Smooth muscle cell (in vitro differentiated cells): ENCODE measurements at regions not wholly inside any gene's neighbourhood (a gene's known extent, or its start where the extent isn't known, plus 50 kb on each side); places are given as distances from the start of the nearest gene placed in this dataset.
"Not testable (repeated sequence)": the region's sequence is repeated elsewhere in the genome, so short reads cannot be mapped to it uniquely, and the experiment has no call there.

Experiments
- DNase-seq: peaks from one replicate; lab custom pipeline; 2025; ENCODE audit not compliant: unreplicated experiment; lab: John Stamatoyannopoulos, UW
- H2AFZ ChIP-seq: fragments of 200-600 bp; sonication (generic); 2 replicates; pipeline ENCODE4 v1.6.0; 2016; ENCODE audit warnings: antibody characterized with exemption, low read depth, mild to moderate bottlenecking
- H3F3A ChIP-seq: fragments of 200-600 bp; sonication (generic); 2 replicates; pipeline ENCODE4 v1.6.0; 2017; ENCODE audit warnings: antibody characterized with exemption, low read depth
- H3K27ac ChIP-seq: fragments of 200-600 bp; sonication (generic); 2 replicates; pipeline ENCODE4 v1.5.1; 2016; ENCODE audit warnings: low read depth, mild to moderate bottlenecking
- H3K27me3 ChIP-seq: fragments of 200-600 bp; sonication (generic); 2 replicates; pipeline ENCODE4 v1.6.1; 2016; ENCODE audit warnings: low read depth, mild to moderate bottlenecking
- H3K36me3 ChIP-seq: fragments of 200-600 bp; sonication (generic); 2 replicates; pipeline ENCODE4 v1.5.1; 2016; ENCODE audit warnings: low read depth
- H3K4me1 ChIP-seq: fragments of 200-600 bp; sonication (generic); 2 replicates; pipeline ENCODE4 v1.5.1; 2016; ENCODE audit warnings: low read depth
- H3K4me2 ChIP-seq: fragments of 200-600 bp; sonication (generic); 2 replicates; pipeline ENCODE4 v1.6.0; 2016; ENCODE audit warnings: mild to moderate bottlenecking
- H3K4me3 ChIP-seq: fragments of 200-600 bp; sonication (generic); 2 replicates; pipeline ENCODE4 v1.5.1; 2016; ENCODE audit warnings: mild to moderate bottlenecking
- H3K79me2 ChIP-seq: fragments of 200-600 bp; sonication (generic); 2 replicates; pipeline ENCODE4 v1.6.0; 2016; ENCODE audit warnings: low read depth, mild to moderate bottlenecking
- H3K9ac ChIP-seq: fragments of 200-600 bp; sonication (generic); 2 replicates; pipeline ENCODE4 v1.6.0; 2016; ENCODE audit warnings: low read depth
- H3K9me3 ChIP-seq: fragments of 200-600 bp; sonication (generic); replicated peaks from 2 replicates; pipeline ENCODE4 v1.5.1; 2016; ENCODE audit warnings: low read depth
- H4K20me1 ChIP-seq: fragments of 200-600 bp; sonication (generic); 2 replicates; pipeline ENCODE4 v1.6.0; 2016; ENCODE audit warnings: low read depth
- WGBS: methylation state at CpG from one replicate; pipeline ENCODE4 v1.1.7; 2016; ENCODE audit warnings: low lambda C conversion rate; 5-methylcytosine and 5-hydroxymethylcytosine counted together
- TF ChIP-seq, protein P1 (sequence below): fragments of 200-600 bp; sonication (generic); IDR thresholded peaks from 2 replicates; pipeline ENCODE4 v1.5.1; 2017; ENCODE audit warnings: borderline replicate concordance, mild to moderate bottlenecking, antibody characterized with exemption; ENCODE audit not compliant: insufficient read depth, poor library complexity, severe bottlenecking

GRCh38 chr5:110297152-110297670 lies 429.3 kb downstream of the TMEM232 start:
- no peak overlapping the region for H2AFZ ChIP-seq
- H3K27me3 ChIP-seq = no peaks in the 10 kb centered on the region
- no peaks in the 10 kb centered on the region for H4K20me1 ChIP-seq
- TF ChIP-seq, protein P1, sequence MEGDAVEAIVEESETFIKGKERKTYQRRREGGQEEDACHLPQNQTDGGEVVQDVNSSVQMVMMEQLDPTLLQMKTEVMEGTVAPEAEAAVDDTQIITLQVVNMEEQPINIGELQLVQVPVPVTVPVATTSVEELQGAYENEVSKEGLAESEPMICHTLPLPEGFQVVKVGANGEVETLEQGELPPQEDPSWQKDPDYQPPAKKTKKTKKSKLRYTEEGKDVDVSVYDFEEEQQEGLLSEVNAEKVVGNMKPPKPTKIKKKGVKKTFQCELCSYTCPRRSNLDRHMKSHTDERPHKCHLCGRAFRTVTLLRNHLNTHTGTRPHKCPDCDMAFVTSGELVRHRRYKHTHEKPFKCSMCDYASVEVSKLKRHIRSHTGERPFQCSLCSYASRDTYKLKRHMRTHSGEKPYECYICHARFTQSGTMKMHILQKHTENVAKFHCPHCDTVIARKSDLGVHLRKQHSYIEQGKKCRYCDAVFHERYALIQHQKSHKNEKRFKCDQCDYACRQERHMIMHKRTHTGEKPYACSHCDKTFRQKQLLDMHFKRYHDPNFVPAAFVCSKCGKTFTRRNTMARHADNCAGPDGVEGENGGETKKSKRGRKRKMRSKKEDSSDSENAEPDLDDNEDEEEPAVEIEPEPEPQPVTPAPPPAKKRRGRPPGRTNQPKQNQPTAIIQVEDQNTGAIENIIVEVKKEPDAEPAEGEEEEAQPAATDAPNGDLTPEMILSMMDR = no peak
- no peak overlapping the region for H3K27ac ChIP-seq
- H3K9ac ChIP-seq = no peak overlapping the region
- no peaks in the 10 kb centered on the region for H3K79me2 ChIP-seq
- no peak for DNase-seq
- H3K4me1 ChIP-seq = no peaks in the 10 kb centered on the region
- H3K4me3 ChIP-seq = no peak overlapping the region
- no peaks in the 10 kb centered on the region for H3K9me3 ChIP-seq
- H3K36me3 ChIP-seq = no peaks in the 10 kb centered on the region
- H3K4me2 ChIP-seq = no peak overlapping the region
- no peaks in the 10 kb centered on the region for H3F3A ChIP-seq
- 85% methylated on average over 3 of the region's 3 CpGs for WGBS

- H4K20me1 ChIP-seq = no peaks in the 10 kb centered on the region
- no peaks in the 10 kb centered on the region for H3K79me2 ChIP-seq
- no peaks in the 10 kb centered on the region for H3K4me1 ChIP-seq
- H3K4me2 ChIP-seq = no peak overlapping the region
- no peak overlapping the region for H2AFZ ChIP-seq
- 66% methylated on average over 1 of the region's 1 CpG for WGBS
- DNase-seq = no peak
- no peak overlapping the region for H3K9ac ChIP-seq
- no peak overlapping the region for H3K4me3 ChIP-seq
- H3K27ac ChIP-seq = no peak overlapping the region
- peaks cover 3% of the 10 kb centered on the region for H3F3A ChIP-seq
- TF ChIP-seq, protein P1 = no peak
- no peaks in the 10 kb centered on the region for H3K27me3 ChIP-seq
- no peaks in the 10 kb centered on the region for H3K36me3 ChIP-seq
- H3K9me3 ChIP-seq = peaks cover 7% of the 10 kb centered on the region
Measured at GRCh38 chr5:110304176-110304575, 422.3 kb downstream of the TMEM232 start.

- no peaks in the 10 kb centered on the region for H3K4me1 ChIP-seq
- 87% methylated on average over 2 of the region's 2 CpGs for WGBS
- H3K27ac ChIP-seq = no peak overlapping the region
- H3K4me3 ChIP-seq = no peak overlapping the region
- no peaks in the 10 kb centered on the region for H3K79me2 ChIP-seq
- H3K9ac ChIP-seq = no peak overlapping the region
- no peak for DNase-seq
- peaks cover 3% of the 10 kb centered on the region for H3F3A ChIP-seq
- H3K9me3 ChIP-seq = peaks cover 7% of the 10 kb centered on the region
- H4K20me1 ChIP-seq = no peaks in the 10 kb centered on the region
- H3K27me3 ChIP-seq = no peaks in the 10 kb centered on the region
- TF ChIP-seq, protein P1 = no peak
- no peak overlapping the region for H3K4me2 ChIP-seq
- H3K36me3 ChIP-seq = no peaks in the 10 kb centered on the region
- no peak overlapping the region for H2AFZ ChIP-seq
Measured at GRCh38 chr5:110306650-110307049, 419.8 kb downstream of the TMEM232 start.

DNA sequence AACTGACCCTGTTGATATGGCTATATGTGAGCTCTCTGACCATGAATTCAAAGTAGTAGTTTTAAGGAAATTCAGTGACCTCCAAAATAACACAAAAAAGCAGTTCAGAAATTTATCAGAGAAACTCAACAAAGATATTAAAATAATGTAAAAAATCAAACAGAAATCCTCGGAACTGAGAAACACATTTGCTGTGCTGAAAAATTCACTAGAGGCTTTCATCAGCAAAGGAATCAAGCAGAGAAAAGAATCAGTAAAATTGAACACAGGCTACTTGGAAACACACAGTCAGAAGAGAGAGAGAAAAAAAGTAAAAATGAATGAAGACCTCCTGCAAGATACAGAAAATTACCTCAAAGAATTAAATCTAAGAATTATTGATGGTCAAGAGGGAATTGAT lies 417.2 kb downstream of the TMEM232 start:
- H2AFZ ChIP-seq = no peak overlapping the region
- no peaks in the 10 kb centered on the region for H3K27me3 ChIP-seq
- H3K36me3 ChIP-seq = no peaks in the 10 kb centered on the region
- H3K4me3 ChIP-seq = no peak overlapping the region
- TF ChIP-seq, protein P1 = no peak
- no peaks in the 10 kb centered on the region for H3K9me3 ChIP-seq
- H3K27ac ChIP-seq = no peak overlapping the region
- H3F3A ChIP-seq = peaks cover 3% of the 10 kb centered on the region
- H3K4me2 ChIP-seq = no peak overlapping the region
- H3K4me1 ChIP-seq = no peaks in the 10 kb centered on the region
- H3K9ac ChIP-seq = no peak overlapping the region
- no peaks in the 10 kb centered on the region for H3K79me2 ChIP-seq
- no peak for DNase-seq
- 88% methylated on average over 1 of the region's 1 CpG for WGBS
- no peaks in the 10 kb centered on the region for H4K20me1 ChIP-seq

- H3K9me3 ChIP-seq, H4K20me1 ChIP-seq, H3F3A ChIP-seq, DNase-seq, H3K4me1 ChIP-seq, H3K4me2 ChIP-seq, H3K79me2 ChIP-seq, H3K4me3 ChIP-seq, H2AFZ ChIP-seq, H3K36me3 ChIP-seq, H3K9ac ChIP-seq, H3K27me3 ChIP-seq, H3K27ac ChIP-seq: not testable (repeated sequence)
- WGBS = 42% methylated on average over 3 of the region's 3 CpGs
Measured at GRCh38 chr5:110316566-110316965, 409.9 kb downstream of the TMEM232 start.
